ENCODE measurements at regions not wholly inside any gene's neighbourhood (a gene's known extent, or its start where the extent isn't known, plus 50 kb on each side); places are given as distances from the start of the nearest gene placed in this dataset.
"Not testable (repeated sequence)": the region's sequence is repeated elsewhere in the genome, so short reads cannot be mapped to it uniquely, and the experiment has no call there.

GRCh38 chr16:88197481-88198456 is 185.0 kb upstream of the ZNF469 start:
- Histone ChIP-seq H3K9me3 (no peaks in the 10 kb centered on the region), H3K27me3 (no peaks in the 10 kb centered on the region), H3K4me1 (no peaks in the 10 kb centered on the region), H3K36me3 (no peaks in the 10 kb centered on the region), H3K27ac (no peak overlapping the region), H3K4me3 (replicated peaks in 1 of 3) (no peak overlapping the region)
- DNase-seq = no peak
- WGBS, 2 donors = 91 to 93% methylated on average over 10 to 14 of the region's 20 CpGs
- no peak for TF ChIP-seq POLR2A (IDR thresholded peaks at IDR 0.05)
- no peak for TF ChIP-seq CTCF (IDR thresholded peaks at IDR 0.05)
- intact Hi-C loops (cut with DNase I) = loop anchor here (5.0 kb wide), 1 partner anchor 240 kb away; no protein-coding TSS in a partner anchor

GRCh38 chr16:88198457-88199295 is 184.1 kb upstream of the ZNF469 start:
- not testable (repeated sequence) for H3K27ac ChIP-seq; H3K4me1 ChIP-seq; H3K27me3 ChIP-seq; DNase-seq; H3K9me3 ChIP-seq; H3K4me3 ChIP-seq (replicated peaks in 1 of 3); H3K36me3 ChIP-seq
- WGBS, 2 donors = 91 to 100% methylated on average over 5 to 23 of the region's 26 CpGs
- intact Hi-C loops (cut with DNase I) = loop anchor here (5.0 kb wide), 1 partner anchor 239 kb away; no protein-coding TSS in a partner anchor

- H3K36me3 ChIP-seq; H3K27me3 ChIP-seq; DNase-seq; H3K9me3 ChIP-seq; H3K4me3 ChIP-seq (replicated peaks in 1 of 3); H3K4me1 ChIP-seq; H3K27ac ChIP-seq: not testable (repeated sequence)
- WGBS, 2 donors = 88 to 93% methylated on average over 11 to 20 of the region's 25 CpGs
- intact Hi-C loops (cut with DNase I) = loop anchor here (5.0 kb wide), 1 partner anchor 238 kb away; no protein-coding TSS in a partner anchor
These were observed 183.2 kb upstream of the ZNF469 start for GRCh38 chr16:88199296-88200153.

GRCh38 chr16:88200154-88200895 is 182.4 kb upstream of the ZNF469 start:
- H3K9me3 ChIP-seq; intact Hi-C loops (cut with DNase I); H3K4me1 ChIP-seq; H3K36me3 ChIP-seq; H3K4me3 ChIP-seq (replicated peaks in 1 of 3); DNase-seq; H3K27ac ChIP-seq; H3K27me3 ChIP-seq: not testable (repeated sequence)
- 72 to 87% methylated on average over 13 to 27 of the region's 30 CpGs for WGBS, 2 donors

GRCh38 chr16:88200896-88201185 is 181.9 kb upstream of the ZNF469 start:
- DNase-seq = no peak
- intact Hi-C loops (cut with DNase I) = no loop called here
- WGBS, 2 donors = 91 to 92% methylated on average over 11 to 13 of the region's 13 CpGs
- Histone ChIP-seq H3K27ac (no peak overlapping the region), H3K4me1 (no peaks in the 10 kb centered on the region), H3K4me3 (replicated peaks in 1 of 3) (no peak overlapping the region), H3K27me3 (no peaks in the 10 kb centered on the region), H3K9me3 (no peaks in the 10 kb centered on the region), H3K36me3 (no peaks in the 10 kb centered on the region)
- no peak for TF ChIP-seq POLR2A (IDR thresholded peaks at IDR 0.05)

- DNase-seq; H3K4me3 ChIP-seq (replicated peaks in 1 of 3); H3K9me3 ChIP-seq; H3K27ac ChIP-seq; H3K27me3 ChIP-seq; H3K4me1 ChIP-seq; intact Hi-C loops (cut with DNase I); H3K36me3 ChIP-seq: not testable (repeated sequence)
- 78 to 85% methylated on average over 7 to 9 of the region's 9 CpGs for WGBS, 2 donors
These were observed 181.1 kb upstream of the ZNF469 start for GRCh38 chr16:88201611-88202010.
